Gastrocnemius medialis (tissue), 4 donors: ENCODE measurements at regions not wholly inside any gene's neighbourhood (a gene's known extent, or its start where the extent isn't known, plus 50 kb on each side); places are given as distances from the start of the nearest gene placed in this dataset.

ENCODE experiments used
- ATAC-seq, 2 donors: fragments of 150-250 bp; one replicate each; pipeline ENCODE4 v1.9.1; 2016
- DNase-seq, 2 donors: peaks; one replicate each; pipeline ENCODE4 v3.0.0-alpha.2; 2019
- H3K27ac ChIP-seq, 4 donors: fragments of 200-600 bp; sonication (generic); 1 replicate in 1 of 4; 2 replicates in 3 of 4; pipeline ENCODE4 v1.5.1; 2016 to 2018; ENCODE audit warnings: mild to moderate bottlenecking in 2 of 4, moderate library complexity in 1 of 4
- H3K27me3 ChIP-seq, 3 donors: fragments of 200-600 bp; sonication (generic) in 2 of 3; 1 replicate in 1 of 3; 2 replicates in 2 of 3; pipeline versions ENCODE4 v1.5.1 to v1.6.0; 2016 to 2019; ENCODE audit warnings: mild to moderate bottlenecking in 1 of 3, moderate library complexity in 1 of 3
- H3K36me3 ChIP-seq, 2 donors: fragments of 200-600 bp; sonication (generic) in 1 of 2; one replicate each; pipeline ENCODE4 v1.5.1; 2017 to 2018
- H3K4me1 ChIP-seq, 2 donors: fragments of 200-600 bp; sonication (generic) in 1 of 2; one replicate each; pipeline ENCODE4 v1.5.1; 2016 to 2017; ENCODE audit warnings: mild to moderate bottlenecking in 2 of 2
- H3K4me3 ChIP-seq, 4 donors: fragments of 200-600 bp; sonication (generic) in 3 of 4; 1 replicate in 1 of 4; 2 replicates in 3 of 4; pipeline ENCODE4 v1.5.1; 2016 to 2019; ENCODE audit warnings: mild to moderate bottlenecking in 2 of 4
- H3K9me3 ChIP-seq, 3 donors: fragments of 200-600 bp; sonication (generic) in 2 of 3; 1 replicate in 1 of 3; 2 replicates in 2 of 3; pipeline ENCODE4 v1.5.1; 2016 to 2019
- POLR2A ChIP-seq, 2 donors: fragments of 450-650 bp; IDR thresholded peaks; one replicate each; pipeline ENCODE4 v1.6.1; 2017; ENCODE audit warnings: antibody characterized with exemption in 2 of 2, mild to moderate bottlenecking in 2 of 2, moderate library complexity in 2 of 2
- in situ Hi-C, 4 donors: fragments of 200-750 bp; cut with MboI; loops; one replicate each; pipeline versions ENCODE4 v1.15.0 to v1.8.0; 2017; ENCODE audit warnings: low sequenced_read_pairs in 4 of 4
- intact Hi-C: fragments of 100-400 bp; cut with DNase I; formaldehyde crosslinking; loops from one replicate; pipeline ENCODE4 v1.15.1; 2023; ENCODE audit warnings: low total_unique reads
- TF ChIP-seq, protein P1 (sequence below), 5 experiments: fragments of 450-650 bp in 3 of 5; fragments of 200-600 bp in 2 of 5; sonication (generic) in 2 of 5; IDR thresholded peaks in 4 of 5; conservative IDR thresholded peaks in 1 of 5; 1 replicate in 4 of 5; 2 replicates in 1 of 5; pipeline ENCODE4 v1.5.1; 2016 to 2019; ENCODE audit warnings: antibody characterized with exemption in 5 of 5, mild to moderate bottlenecking in 3 of 5, moderate library complexity in 3 of 5

DNA sequence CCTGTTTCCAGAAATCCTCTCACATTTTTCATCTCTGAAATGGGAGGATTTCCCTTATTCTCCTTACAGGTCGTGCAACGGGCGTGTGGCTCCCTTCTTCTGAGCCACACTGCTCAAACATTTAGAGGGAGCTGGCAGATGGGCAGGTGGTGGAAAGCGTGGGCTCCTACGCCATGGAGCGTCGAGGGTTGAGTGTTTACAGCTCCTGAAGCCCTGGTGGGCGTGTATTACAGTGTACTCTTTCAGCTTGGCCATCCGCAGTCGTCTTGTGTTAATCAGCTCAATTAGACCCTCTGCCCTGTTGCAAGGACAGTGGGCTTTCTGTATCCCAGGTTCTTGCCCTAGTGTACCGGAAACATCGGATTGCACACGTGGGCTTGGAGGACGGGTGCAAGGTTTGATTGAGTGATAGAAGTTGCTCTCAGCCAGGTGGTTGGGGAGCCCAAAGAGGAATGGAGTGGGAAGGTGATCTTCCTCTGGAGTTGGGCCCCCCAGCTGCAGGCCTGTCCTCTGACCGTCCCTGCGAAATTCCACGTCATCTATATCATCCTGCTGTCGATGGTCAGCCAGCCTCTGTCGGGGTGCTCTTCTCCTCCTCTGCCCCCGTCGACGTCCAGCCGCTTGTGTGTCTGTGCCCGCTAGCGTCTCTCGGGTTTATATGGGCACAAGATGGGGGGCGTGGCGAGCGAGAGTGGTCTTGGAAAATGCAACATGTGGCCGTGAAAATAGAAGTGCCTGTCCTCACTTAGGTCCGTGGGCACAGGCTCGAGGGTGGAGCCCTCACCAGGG, 120.3 kb upstream of the DSEL start:
- in situ Hi-C loops: no loop called here
- Histone ChIP-seq H3K36me3 (no peaks in the 10 kb centered on the region), H3K4me3 (no peak overlapping the region), H3K27me3 (no peaks in the 10 kb centered on the region), H3K9me3 (no peaks in the 10 kb centered on the region), H3K4me1 (no peaks in the 10 kb centered on the region), H3K27ac (no peak overlapping the region)
- TF ChIP-seq, protein P1, sequence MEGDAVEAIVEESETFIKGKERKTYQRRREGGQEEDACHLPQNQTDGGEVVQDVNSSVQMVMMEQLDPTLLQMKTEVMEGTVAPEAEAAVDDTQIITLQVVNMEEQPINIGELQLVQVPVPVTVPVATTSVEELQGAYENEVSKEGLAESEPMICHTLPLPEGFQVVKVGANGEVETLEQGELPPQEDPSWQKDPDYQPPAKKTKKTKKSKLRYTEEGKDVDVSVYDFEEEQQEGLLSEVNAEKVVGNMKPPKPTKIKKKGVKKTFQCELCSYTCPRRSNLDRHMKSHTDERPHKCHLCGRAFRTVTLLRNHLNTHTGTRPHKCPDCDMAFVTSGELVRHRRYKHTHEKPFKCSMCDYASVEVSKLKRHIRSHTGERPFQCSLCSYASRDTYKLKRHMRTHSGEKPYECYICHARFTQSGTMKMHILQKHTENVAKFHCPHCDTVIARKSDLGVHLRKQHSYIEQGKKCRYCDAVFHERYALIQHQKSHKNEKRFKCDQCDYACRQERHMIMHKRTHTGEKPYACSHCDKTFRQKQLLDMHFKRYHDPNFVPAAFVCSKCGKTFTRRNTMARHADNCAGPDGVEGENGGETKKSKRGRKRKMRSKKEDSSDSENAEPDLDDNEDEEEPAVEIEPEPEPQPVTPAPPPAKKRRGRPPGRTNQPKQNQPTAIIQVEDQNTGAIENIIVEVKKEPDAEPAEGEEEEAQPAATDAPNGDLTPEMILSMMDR (IDR thresholded peaks at IDR 0.05 in 4 of 5, conservative IDR thresholded peaks at IDR 0.05 in 1 of 5): no peak
- no peak for TF ChIP-seq POLR2A (IDR thresholded peaks at IDR 0.05)
- DNase-seq (no peak), ATAC-seq (no peak)
- intact Hi-C loops: no loop called here

GRCh38 chr18:67634631-67635338, 118.3 kb upstream of the DSEL start:
- H3K4me3 ChIP-seq: no peak overlapping the region
- in situ Hi-C loops: no loop called here
- no peaks in the 10 kb centered on the region for H3K36me3 ChIP-seq
- H3K4me1 ChIP-seq: no peaks in the 10 kb centered on the region
- TF ChIP-seq, protein P1 (IDR thresholded peaks at IDR 0.05 in 4 of 5, conservative IDR thresholded peaks at IDR 0.05 in 1 of 5): no peak
- TF ChIP-seq POLR2A (IDR thresholded peaks at IDR 0.05): no peak
- DNase-seq (no peak), ATAC-seq (no peak)
- intact Hi-C loops: no loop called here
- H3K9me3 ChIP-seq: no peaks in the 10 kb centered on the region
- no peaks in the 10 kb centered on the region for H3K27me3 ChIP-seq
- H3K27ac ChIP-seq: no peak overlapping the region

GRCh38 chr18:67633939-67634338, 117.4 kb upstream of the DSEL start:
- in situ Hi-C loops: no loop called here

GRCh38 chr18:67621906-67622305, 105.4 kb upstream of the DSEL start:
- Histone ChIP-seq H3K27ac (no peak overlapping the region), H3K9me3 (no peaks in the 10 kb centered on the region), H3K27me3 (no peaks in the 10 kb centered on the region), H3K4me3 (no peak overlapping the region), H3K36me3 (no peaks in the 10 kb centered on the region), H3K4me1 (no peaks in the 10 kb centered on the region)
- ATAC-seq (no peak), DNase-seq (no peak)
- TF ChIP-seq POLR2A (IDR thresholded peaks at IDR 0.05): no peak
- TF ChIP-seq, protein P1 (IDR thresholded peaks at IDR 0.05 in 4 of 5, conservative IDR thresholded peaks at IDR 0.05 in 1 of 5): no peak
- intact Hi-C loops (no loop called here), in situ Hi-C loops (no loop called here)

More at GRCh38 chr18:67633939-67634338, 117.4 kb upstream of the DSEL start:
- intact Hi-C loops: no loop called here
- DNase-seq: no peak
- no peaks in the 10 kb centered on the region for H3K4me1 ChIP-seq
- H3K27ac ChIP-seq: no peak overlapping the region
- H3K4me3 ChIP-seq: no peak overlapping the region
- TF ChIP-seq, protein P1 (IDR thresholded peaks at IDR 0.05 in 4 of 5, conservative IDR thresholded peaks at IDR 0.05 in 1 of 5): no peak
- ATAC-seq: no peak
- H3K36me3 ChIP-seq: no peaks in the 10 kb centered on the region
- no peaks in the 10 kb centered on the region for H3K9me3 ChIP-seq
- no peaks in the 10 kb centered on the region for H3K27me3 ChIP-seq
